Stimulated activated CD4-positive, alpha-beta T cell treated with anti-CD3 and anti-CD28 coated beads, Interleukin-2, amount 100 ng/mL, for 4 hours (primary cell): ENCODE measurements at regions not wholly inside any gene's neighbourhood (a gene's known extent, or its start where the extent isn't known, plus 50 kb on each side); places are given as distances from the start of the nearest gene placed in this dataset.
A peak's percentile ranks its signal among the peaks of the same experiment; 100 is the strongest.
"Not testable (repeated sequence)": the region's sequence is repeated elsewhere in the genome, so short reads cannot be mapped to it uniquely, and the experiment has no call there.

Source experiments
- DNase-seq: peaks from one replicate; pipeline ENCODE4 v3.0.0-alpha.2; 2020; ENCODE audit warnings: low read depth

- not testable (repeated sequence) for DNase-seq
Measured at GRCh38 chr16:33711616-33712015, 252.2 kb downstream of the TP53TG3F start.

- not testable (repeated sequence) for DNase-seq
Measured at GRCh38 chr16:33712308-33712707, 252.9 kb downstream of the TP53TG3F start.

GRCh38 chr16:33712851-33713709 lies 253.7 kb downstream of the TP53TG3F start:
- not testable (repeated sequence) for DNase-seq

GRCh38 chr16:33713710-33714538 lies 254.5 kb downstream of the TP53TG3F start:
- not testable (repeated sequence) for DNase-seq

- not testable (repeated sequence) for DNase-seq
Measured at GRCh38 chr16:33731167-33731566, 271.8 kb downstream of the TP53TG3F start.

- not testable (repeated sequence) for DNase-seq
Measured at GRCh38 chr16:33734650-33735049, 275.2 kb downstream of the TP53TG3F start.

GRCh38 chr16:33766869-33767765 lies 307.7 kb downstream of the TP53TG3F start:
- not testable (repeated sequence) for DNase-seq

GRCh38 chr16:33768710-33769109 lies 309.3 kb downstream of the TP53TG3F start:
- DNase-seq = not testable (repeated sequence)

GRCh38 chr16:33769180-33769846 lies 309.9 kb downstream of the TP53TG3F start:
- not testable (repeated sequence) for DNase-seq

GRCh38 chr16:33770478-33770877 lies 311.1 kb downstream of the TP53TG3F start:
- not testable (repeated sequence) for DNase-seq

GRCh38 chr16:33771211-33771610 lies 311.8 kb downstream of the TP53TG3F start:
- not testable (repeated sequence) for DNase-seq

GRCh38 chr16:33773966-33774365 lies 314.6 kb downstream of the TP53TG3F start:
- DNase-seq = not testable (repeated sequence)

GRCh38 chr16:33774724-33775123 lies 315.3 kb downstream of the TP53TG3F start:
- not testable (repeated sequence) for DNase-seq

GRCh38 chr16:33816328-33816944 lies 357.0 kb downstream of the TP53TG3F start:
- DNase-seq = not testable (repeated sequence)

- not testable (repeated sequence) for DNase-seq
Measured at GRCh38 chr16:33824736-33825135, 365.3 kb downstream of the TP53TG3F start.

- not testable (repeated sequence) for DNase-seq
Measured at GRCh38 chr16:33827522-33827921, 368.1 kb downstream of the TP53TG3F start.

GRCh38 chr16:33839157-33839556 lies 379.7 kb downstream of the TP53TG3F start:
- DNase-seq = not testable (repeated sequence)

GRCh38 chr16:33844533-33844932 lies 385.1 kb downstream of the TP53TG3F start:
- peak; percentile 0 for DNase-seq
